Ovary (tissue), 3 donors: ENCODE measurements at regions not wholly inside any gene's neighbourhood (a gene's known extent, or its start where the extent isn't known, plus 50 kb on each side); places are given as distances from the start of the nearest gene placed in this dataset.

Source experiments
- CTCF ChIP-seq, 3 donors: fragments of 450-650 bp in 2 of 3; fragments of 200-600 bp in 1 of 3; IDR thresholded peaks; one replicate each; pipeline versions ENCODE4 v1.5.1 to v1.8.0; 2016 to 2022; ENCODE audit warnings: antibody characterized with exemption in 3 of 3, mild to moderate bottlenecking in 1 of 3
- EP300 ChIP-seq: sonication (generic); formaldehyde crosslinking; IDR thresholded peaks from one replicate; pipeline ENCODE4 v1.6.1; 2017; ENCODE audit warnings: antibody characterized with exemption
- donor health status: DM: no; HTN: no; CAD: no.

GRCh38 chr1:192916021-192916420, 107.2 kb downstream of the RGS2 start:
- no peak for TF ChIP-seq EP300
- TF ChIP-seq CTCF (IDR thresholded peaks at IDR 0.05): no peak
